A673 (cell line): ENCODE measurements at regions not wholly inside any gene's neighbourhood (a gene's known extent, or its start where the extent isn't known, plus 50 kb on each side); places are given as distances from the start of the nearest gene placed in this dataset.

Experiments
- BruUV-seq: library from RNA; stranded (reverse); fragments of 400-500 nt; replicated peaks from 2 replicates; lab custom pipeline; 2021; lab: Mats Ljungman, UMichigan
- CTCF ChIA-PET: fragments of 300-600 bp; sonication (Branson Sonifier 250); formaldehyde crosslinking; loops from one replicate; lab custom pipeline; 2022; ENCODE audit warnings: antibody characterized with exemption; lab: Charles Lee
- POLR2A ChIA-PET: fragments of 300-600 bp; sonication (Branson Sonifier 250); formaldehyde crosslinking; loops from one replicate; lab custom pipeline; 2022; ENCODE audit warnings: antibody characterized with exemption; ENCODE audit not compliant: low non-redundant PET; lab: Charles Lee
- DNase-seq: peaks from one replicate; pipeline ENCODE4 v3.0.0-alpha.2; 2015; ENCODE audit warnings: low spot score
- H3K27ac ChIP-seq: fragments of 200-600 bp; sonication (generic); 2 replicates; pipeline ENCODE4 v1.5.1; 2016; ENCODE audit warnings: mixed run types, low read depth, mild to moderate bottlenecking, mixed read lengths, antibody characterized with exemption, low read length; ENCODE audit not compliant: poor library complexity, severe bottlenecking
- H3K27me3 ChIP-seq: fragments of 200-600 bp; sonication (generic); replicated peaks from 2 replicates; pipeline ENCODE4 v1.6.1; 2017; ENCODE audit warnings: mixed run types, low read depth, mild to moderate bottlenecking, mixed read lengths, antibody characterized with exemption, low read length; ENCODE audit not compliant: insufficient read depth, poor library complexity
- H3K36me3 ChIP-seq: fragments of 200-600 bp; sonication (generic); 2 replicates; pipeline ENCODE4 v1.6.1; 2016; ENCODE audit warnings: mixed run types, mild to moderate bottlenecking, mixed read lengths, antibody characterized with exemption, low read length; ENCODE audit not compliant: insufficient read depth, poor library complexity, severe bottlenecking
- H3K4me1 ChIP-seq: fragments of 200-600 bp; sonication (generic); 2 replicates; pipeline ENCODE4 v1.6.1; 2017; ENCODE audit warnings: mixed run types, mild to moderate bottlenecking, mixed read lengths, antibody characterized with exemption, low read length; ENCODE audit not compliant: insufficient read depth, poor library complexity, severe bottlenecking
- H3K4me3 ChIP-seq: fragments of 200-600 bp; sonication (generic); 2 replicates; pipeline ENCODE4 v1.5.1; 2016; ENCODE audit warnings: low read depth, mixed run types, mild to moderate bottlenecking, mixed read lengths, low read length; ENCODE audit not compliant: poor library complexity, severe bottlenecking
- H3K9me3 ChIP-seq: fragments of 200-600 bp; sonication (generic); 2 replicates; pipeline ENCODE4 v1.6.1; 2016; ENCODE audit warnings: mixed run types, low read depth, mild to moderate bottlenecking, mixed read lengths, antibody characterized with exemption, low read length; ENCODE audit not compliant: poor library complexity, severe bottlenecking
- CTCF ChIP-seq: fragments of 300-800, 200-600 bp; sonication (generic); conservative IDR thresholded peaks from 2 replicates; pipeline ENCODE4 v1.5.1; 2017; ENCODE audit warnings: low read depth, mild to moderate bottlenecking, antibody characterized with exemption, low read length, moderate library complexity, mixed read lengths
- EZH2 ChIP-seq: fragments of 200-600 bp; sonication (generic); IDR thresholded peaks from 2 replicates; pipeline ENCODE4 v1.6.1; 2017; ENCODE audit warnings: borderline replicate concordance, low read depth, mild to moderate bottlenecking, mixed read lengths, antibody characterized with exemption, low read length; ENCODE audit not compliant: poor library complexity, severe bottlenecking
- intact Hi-C: fragments of 100-400 bp; cut with micrococcal nuclease; formaldehyde crosslinking; loops from one replicate; pipeline ENCODE4 v1.10.0; 2022; ENCODE audit not compliant: unreplicated experiment

GRCh38 chr2:184261818-184262217 is 336.5 kb upstream of the ZNF804A start:
- ChIA-PET CTCF (no interaction called here), POLR2A (no interaction called here)
- H3K9me3 ChIP-seq = no peaks in the 10 kb centered on the region
- H3K27ac ChIP-seq = no peak overlapping the region
- H3K4me3 ChIP-seq = no peak overlapping the region
- H3K4me1 ChIP-seq = no peaks in the 10 kb centered on the region
- TF ChIP-seq CTCF (no peak), EZH2 (no peak)
- no peak for DNase-seq
- H3K27me3 ChIP-seq = no peaks in the 10 kb centered on the region
- intact Hi-C loops = no loop called here
- no peaks in the 10 kb centered on the region for H3K36me3 ChIP-seq
- BruUV-seq = no TSS peak

- CTCF ChIA-PET = no interaction called here
These were observed 329.3 kb upstream of the ZNF804A start for GRCh38 chr2:184268900-184269477.

GRCh38 chr2:184270660-184271059 is 327.7 kb upstream of the ZNF804A start:
- no peak for DNase-seq
- Histone ChIP-seq H3K4me1 (no peaks in the 10 kb centered on the region), H3K27ac (no peak overlapping the region), H3K27me3 (no peaks in the 10 kb centered on the region), H3K9me3 (no peaks in the 10 kb centered on the region), H3K4me3 (no peak overlapping the region), H3K36me3 (no peaks in the 10 kb centered on the region)
- ChIA-PET CTCF (no interaction called here), POLR2A (no interaction called here)
- BruUV-seq = no TSS peak
- TF ChIP-seq EZH2 (no peak), CTCF (no peak)
- intact Hi-C loops = no loop called here

More at GRCh38 chr2:184268900-184269477, 329.3 kb upstream of the ZNF804A start:
- no peak overlapping the region for H3K4me3 ChIP-seq
- no peaks in the 10 kb centered on the region for H3K36me3 ChIP-seq
- no peaks in the 10 kb centered on the region for H3K9me3 ChIP-seq
- H3K27me3 ChIP-seq = no peaks in the 10 kb centered on the region
- intact Hi-C loops = no loop called here
- H3K27ac ChIP-seq = no peak overlapping the region
- POLR2A ChIA-PET = no interaction called here
- DNase-seq = no peak
- no peaks in the 10 kb centered on the region for H3K4me1 ChIP-seq
- no TSS peak for BruUV-seq
- TF ChIP-seq CTCF (no peak), EZH2 (no peak)
